AG08395 (cell line): ENCODE measurements at regions not wholly inside any gene's neighbourhood (a gene's known extent, or its start where the extent isn't known, plus 50 kb on each side); places are given as distances from the start of the nearest gene placed in this dataset.

Experiments used
- DNase-seq: peaks from one replicate; pipeline ENCODE4 v3.0.0; 2012; ENCODE audit warnings: mixed read lengths, low spot score

DNA sequence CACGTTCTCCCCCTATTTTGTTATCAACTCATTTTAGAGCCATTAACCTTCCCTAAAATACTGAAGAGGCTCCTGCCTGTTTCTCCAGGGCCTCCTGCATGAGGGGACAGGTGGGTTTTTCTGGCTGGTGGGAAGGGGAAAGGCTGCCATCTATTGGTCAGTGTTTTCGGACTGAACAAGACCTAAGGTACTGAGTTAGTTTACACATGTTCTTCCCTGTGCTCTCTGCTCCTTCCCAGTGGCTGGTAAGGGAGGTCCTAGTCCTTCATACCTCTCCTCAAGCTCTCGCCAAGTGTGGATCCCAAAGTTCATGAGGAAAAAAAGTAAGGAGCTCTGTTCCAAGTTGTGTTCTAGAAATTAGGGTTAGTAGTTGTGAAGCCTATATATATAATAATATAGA is 357.5 kb downstream of the FSCB start:
- no peak for DNase-seq

DNA sequence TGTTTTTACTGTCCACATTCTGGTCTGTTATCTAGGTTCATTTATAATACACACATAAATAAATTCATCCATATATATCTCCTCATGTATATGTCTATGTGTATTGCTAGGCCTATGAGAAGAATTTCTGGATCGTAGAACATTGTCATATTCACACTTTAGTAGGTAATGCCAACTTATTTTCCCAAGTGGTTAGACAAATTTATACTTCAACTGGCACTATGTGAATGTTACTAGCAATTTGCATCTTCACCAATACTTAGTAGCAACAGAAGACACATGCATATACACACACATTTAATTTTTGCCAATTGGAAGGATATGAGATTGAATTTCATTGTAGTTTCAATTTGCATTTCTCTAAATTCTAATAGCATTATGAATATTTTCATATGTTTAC is 365.1 kb downstream of the FSCB start:
- no peak for DNase-seq

DNA sequence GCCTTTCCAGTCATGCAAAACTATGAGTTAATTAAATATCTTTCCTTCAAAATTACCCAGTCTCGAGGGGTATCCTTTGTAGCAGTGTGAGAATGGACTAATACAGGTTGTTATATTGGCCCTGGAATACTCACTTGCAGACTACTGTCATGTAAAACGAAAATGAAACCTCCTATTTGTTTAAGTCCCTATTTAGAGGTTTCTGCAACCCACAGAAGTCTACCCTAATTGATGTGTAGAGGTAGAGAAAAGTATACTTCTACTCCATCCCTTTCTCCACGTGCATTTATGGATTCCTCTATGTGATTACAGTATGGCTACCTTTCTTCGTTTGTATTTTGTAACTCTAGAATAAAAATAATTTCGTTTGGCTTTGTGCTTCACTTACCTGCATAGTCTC is 371.1 kb downstream of the FSCB start:
- DNase-seq = no peak

DNA sequence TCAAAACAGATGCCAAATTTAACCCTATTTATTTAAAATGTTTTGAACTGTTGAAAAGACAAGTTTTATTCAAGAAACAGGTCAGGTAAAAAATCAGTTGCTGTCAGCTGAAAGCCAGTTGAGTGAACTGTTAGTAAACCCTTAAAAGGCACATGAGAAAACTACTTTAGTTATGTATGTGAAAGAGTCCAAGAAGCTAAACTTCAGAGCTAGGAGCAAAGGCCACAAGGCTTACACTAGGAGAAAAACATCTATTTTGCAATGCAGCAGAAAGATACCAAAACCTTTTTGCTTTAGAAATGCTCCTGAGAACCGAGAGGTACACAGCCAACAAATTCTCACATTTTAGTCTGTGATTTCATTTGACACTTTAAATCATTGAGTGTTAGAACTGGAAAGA is 375.2 kb downstream of the FSCB start:
- DNase-seq = no peak

DNA sequence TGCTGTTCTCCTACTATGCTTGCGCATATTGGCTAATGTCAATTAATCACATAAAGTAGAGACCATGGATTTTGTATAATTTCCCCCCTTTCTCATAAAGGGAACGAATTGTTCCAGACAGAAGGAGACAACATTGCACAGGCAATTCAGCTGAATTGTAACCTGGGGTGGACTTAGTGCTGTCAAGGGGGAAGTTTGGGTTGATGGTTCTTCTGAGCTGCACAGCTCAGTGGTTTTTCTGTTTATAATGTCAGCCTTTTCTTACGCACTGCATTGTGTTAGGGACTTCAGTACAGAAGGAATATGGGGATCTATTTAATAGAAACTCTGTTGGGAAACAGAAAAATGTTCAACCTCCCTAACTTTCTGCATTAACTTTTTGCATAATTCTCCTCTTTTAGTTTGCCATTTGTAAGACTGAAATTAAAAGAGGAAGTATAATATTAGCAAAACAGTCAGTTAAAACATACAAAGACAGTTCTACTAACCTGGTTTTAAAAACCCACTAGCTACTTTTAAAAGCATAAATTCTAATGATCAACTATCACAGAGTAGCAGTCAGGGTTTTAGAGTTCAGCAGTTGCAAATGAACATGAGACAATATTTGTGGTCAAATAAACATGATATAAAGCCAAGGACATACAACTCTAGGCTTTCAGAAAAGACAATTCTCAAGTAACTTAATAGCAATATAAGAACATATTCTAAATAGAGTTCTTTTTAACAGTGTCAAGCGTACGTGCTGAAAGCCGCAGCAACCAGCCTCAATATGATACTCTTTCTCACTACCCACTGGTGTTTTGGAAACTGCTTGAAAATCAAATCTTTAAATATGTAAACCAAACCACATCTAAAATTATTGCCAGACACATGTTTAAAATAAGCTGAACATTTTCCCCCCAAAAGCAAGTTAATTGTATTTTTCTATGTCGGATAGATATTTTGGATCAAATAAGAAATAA is 393.0 kb downstream of the FSCB start:
- DNase-seq = no peak

DNA sequence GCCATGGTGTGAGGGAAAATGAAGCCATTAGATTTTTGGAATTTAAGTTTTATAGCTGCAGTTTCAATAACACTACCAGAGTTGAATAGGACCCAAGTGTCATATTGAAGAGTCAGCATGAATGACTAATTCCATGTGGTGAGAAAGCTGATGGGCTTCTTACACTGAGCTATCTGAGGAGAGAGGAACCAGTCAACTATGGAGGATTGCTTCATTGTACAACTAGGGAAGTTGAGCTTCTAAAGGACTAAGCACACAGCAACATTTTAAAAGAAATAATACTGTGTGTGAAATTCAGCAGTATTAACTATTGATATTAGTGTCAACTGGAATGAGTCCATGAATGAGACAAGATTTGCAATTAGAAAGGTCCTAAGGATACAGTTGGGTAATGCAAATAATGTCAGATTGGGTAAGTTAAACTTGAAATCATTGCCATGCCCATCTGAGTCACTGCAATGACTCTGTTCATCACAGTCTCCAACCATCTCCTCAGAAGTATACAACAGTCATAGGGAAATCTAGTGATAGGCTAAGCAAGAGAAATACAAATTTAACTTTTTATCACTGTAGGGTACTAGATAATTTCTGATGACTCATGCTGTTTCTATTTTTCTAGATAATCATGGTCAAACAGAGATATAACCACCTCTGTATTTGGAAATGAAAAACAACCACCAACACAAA is 394.2 kb downstream of the FSCB start:
- DNase-seq = no peak

DNA sequence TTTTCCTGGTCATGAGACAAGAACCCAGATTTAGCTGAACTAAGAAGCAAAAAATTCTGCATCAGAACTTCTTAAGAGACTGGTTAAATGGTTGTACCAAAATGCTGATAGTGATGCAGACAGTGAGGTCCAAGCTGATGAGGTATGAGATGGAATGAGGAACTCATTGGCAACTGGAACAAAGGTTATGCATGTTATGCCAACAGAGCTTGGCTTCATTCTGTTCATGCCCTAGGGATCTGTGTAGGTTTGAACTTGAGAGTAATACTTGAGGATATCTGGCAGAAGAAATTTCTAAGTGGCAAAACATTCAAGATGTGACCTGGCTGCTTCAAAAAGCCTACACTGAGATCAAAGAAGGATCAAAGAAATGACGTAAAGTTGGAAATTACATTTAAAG is 398.0 kb downstream of the FSCB start:
- no peak for DNase-seq

DNA sequence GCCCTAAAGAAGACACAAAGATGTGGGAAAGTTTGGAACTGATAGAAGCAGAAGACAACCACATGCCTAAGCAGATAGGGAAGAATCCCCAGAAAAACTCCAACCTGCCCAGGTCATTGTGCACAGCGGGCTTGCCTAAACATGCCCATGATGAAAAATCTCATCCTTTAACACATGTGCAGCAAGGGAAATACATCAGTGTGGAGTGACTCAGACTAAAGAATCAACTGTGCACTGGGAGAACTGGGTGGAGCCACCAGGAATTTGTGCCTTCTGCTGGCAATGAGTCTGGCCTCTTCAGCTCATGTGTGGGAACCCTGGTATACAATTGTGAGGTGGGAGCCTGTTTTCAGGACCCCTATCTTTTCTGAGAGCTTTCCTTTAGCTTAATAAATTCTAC is 398.5 kb downstream of the FSCB start:
- DNase-seq = no peak

DNA sequence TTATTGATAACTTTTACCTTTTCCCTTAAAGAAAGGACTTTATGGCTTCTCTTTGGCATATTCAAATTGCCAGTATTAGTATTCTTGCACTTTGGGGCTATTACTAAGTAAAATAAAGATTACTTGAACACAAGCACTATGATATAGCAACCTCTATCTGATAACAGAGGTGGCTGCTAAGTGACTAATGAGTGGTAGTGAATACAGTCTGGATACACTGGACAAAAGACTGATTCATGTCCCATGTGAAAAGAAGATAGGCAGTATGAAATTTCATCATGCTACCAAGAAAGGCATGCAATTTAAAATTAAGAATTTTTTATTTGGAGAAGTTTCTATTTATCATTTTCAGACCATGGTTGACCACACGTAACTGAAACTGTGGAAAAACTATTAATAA is 399.9 kb downstream of the FSCB start:
- no peak for DNase-seq

DNA sequence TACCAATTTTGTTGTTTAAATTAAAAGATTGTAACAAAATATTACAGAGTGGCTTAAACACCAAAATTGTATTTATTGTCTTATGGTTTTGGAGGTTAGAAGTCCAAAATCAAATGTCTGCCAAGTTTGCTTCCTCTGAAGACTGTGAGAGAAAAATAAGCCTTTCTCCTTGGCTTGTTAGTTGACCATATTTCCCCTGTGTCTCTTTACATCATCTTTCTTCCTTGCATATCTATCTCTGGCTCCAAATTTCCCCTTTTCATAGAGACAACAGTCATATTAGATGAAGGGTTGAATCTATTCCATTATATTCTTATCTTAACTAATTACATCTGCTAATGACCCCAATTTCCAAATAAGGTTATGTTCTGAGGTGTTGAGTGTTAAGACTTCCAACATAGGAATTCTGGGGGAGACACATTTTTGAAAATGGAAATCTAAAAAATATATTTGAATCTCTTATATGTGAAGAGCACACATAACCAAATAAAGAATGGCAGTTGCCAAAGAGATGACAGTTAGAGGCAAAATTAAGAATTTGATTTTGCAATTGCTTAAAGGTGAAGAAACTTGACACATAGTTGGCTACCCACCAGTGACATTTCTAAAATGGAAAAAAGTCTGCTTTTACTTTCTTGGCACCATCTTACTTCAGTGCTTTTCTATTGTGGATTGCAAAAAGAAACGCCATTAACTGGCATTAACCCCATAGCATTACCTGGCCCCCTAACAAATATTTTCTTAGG is 407.2 kb downstream of the FSCB start:
- no peak for DNase-seq

DNA sequence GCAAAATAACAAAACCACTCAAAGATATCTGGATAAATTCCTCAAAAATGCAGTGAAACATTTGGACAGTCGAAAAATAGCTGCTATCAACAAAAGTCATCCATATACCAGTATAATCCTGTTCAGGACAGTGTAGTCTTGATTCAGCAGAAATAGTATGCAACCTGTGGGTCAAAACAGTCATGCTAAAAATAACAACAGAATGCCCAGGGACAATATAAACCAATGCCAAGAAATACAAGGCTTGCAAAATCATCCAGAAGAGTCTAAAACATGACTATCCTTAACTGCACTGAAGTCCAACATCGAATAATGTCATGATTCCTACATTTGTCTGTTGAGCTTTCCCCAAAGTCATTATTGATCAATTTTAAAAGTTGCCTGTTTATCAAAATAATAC is 425.9 kb downstream of the FSCB start:
- no peak for DNase-seq

DNA sequence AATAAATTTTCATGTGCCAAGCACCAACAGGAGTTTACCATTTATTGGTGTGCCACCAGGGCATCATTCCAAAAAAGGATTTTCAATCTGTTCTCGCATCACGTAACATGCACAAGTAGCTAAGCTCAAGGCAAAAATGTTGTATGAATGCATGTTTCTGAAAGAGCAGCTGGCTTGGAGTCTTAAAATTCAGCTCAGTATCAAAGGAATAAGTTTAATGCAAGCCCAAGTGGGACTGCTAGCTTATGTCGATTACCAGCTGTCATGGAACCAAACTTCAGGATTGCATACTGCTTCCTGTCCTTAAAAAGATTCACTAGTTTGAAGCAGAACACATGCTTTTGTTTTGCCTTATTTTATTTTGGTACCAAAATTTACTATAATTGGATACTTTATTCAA is 437.0 kb downstream of the FSCB start:
- DNase-seq = no peak

DNA sequence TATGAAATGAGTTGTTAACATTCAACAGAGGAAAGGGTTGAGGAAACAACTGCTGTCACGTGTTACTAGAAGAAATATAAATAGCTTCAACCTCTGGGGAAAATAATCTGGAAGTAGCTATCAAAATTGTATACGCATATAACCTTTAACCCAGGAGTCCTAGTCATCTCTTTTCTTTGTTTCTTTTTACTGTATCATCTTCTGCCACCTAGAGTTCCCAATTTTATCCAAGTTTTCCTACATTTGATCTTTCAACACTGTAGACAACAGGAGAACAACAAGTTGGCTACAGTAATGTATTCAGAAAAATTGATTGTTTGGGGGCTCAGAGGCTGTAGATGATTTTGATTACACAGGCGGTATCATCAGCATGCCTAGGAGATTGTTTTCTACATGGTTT is 453.7 kb downstream of the FSCB start:
- no peak for DNase-seq

DNA sequence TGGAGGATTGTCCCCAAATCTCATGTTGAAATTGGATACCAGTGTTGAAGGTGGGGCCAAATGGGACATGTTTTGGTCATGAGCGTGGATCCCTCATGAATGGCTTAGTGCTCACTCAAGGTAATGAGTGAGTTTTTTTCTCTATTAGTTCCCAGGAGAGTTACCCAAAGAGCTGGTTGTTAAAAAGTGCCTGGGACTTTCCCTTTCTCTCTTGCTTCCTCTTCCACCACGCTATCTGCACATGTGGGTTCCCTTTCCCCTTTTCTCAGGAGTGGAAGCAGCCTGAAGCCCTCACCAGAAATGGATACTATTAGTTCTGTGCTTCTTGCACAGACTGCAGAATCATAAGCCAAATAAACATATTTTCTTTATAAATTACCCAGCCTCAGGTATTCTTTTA is 465.4 kb downstream of the FSCB start:
- DNase-seq = no peak

DNA sequence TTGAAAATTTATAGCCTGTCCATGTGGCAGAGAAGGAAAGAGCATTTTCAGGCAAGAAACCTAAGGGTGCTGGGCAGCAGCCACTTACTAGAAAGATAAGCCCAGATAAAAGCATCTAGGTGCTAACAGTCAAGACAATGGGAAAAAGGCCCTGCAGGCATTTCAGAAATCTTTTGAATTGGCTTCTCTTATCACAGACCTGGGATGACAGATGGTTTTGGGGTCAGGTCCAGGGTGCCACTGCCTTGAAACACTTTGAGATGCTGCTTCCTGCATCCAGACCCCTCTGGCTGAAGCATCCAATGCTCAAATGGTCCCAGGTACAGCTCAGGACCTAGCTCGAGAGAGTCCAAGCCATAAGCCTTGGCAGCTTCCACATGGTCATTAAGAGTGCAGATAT is 466.5 kb downstream of the FSCB start:
- DNase-seq = no peak

DNA sequence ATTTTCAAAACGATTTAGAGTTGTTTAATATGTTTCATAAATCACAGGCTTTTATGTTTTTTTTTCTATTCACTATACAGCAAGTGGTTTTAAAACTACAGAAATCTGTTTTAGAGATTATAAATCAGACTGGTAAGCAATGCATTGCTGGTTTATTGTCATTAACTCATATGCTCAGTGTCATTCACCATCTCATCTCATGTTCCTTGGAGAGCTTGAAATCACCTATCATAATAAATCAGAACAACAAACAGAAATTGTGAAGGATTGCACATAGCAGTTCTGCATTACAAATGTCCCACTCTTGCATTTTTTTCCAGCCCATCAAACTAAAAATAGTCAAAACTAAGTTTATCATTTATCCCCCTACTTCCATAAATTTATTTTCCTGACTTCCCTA is 470.8 kb downstream of the FSCB start:
- no peak for DNase-seq

DNA sequence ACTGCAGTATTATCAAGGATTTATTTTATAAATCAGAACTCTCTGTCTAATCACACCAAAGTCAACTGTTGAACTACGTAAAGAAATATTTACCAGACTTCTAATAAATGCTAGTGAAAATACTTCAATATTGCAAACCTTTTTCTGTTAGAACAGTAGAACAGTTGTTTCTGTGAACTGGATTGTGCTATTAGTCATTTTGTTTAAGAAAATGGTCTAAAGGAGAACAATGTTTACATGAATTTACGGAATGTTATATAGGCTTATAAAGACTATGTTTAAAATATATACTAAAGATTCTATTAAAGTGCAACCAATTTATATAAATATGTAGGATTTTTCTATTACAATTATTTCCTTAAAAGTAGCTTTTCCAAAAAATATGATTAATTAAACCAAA is 471.4 kb downstream of the FSCB start:
- no peak for DNase-seq

DNA sequence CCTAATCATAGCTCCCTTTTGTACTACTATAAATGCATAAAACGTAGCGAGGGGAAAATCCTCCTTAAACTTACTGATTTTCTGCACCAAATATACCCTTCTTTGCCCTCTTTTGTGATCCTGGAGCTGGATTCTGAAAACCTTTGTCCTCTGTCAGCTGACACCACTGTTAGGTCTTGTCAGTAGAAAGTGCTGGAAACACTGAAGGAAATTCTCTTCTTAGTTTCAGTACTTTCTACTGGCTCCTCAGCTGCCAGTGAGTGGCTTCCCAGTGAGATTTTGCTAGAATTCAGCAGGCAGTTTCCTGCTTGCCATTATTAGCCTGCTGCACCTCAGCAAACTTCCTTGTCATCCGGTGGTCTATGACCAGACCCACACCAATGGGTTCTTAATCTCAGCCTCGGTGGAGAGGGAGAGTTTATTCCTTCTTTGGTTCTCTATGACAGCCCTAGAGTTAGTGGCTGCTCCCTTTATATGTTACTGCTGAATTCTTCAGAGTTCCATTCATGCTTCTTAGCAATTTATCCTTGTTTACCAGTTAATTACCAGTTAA is 476.2 kb downstream of the FSCB start:
- DNase-seq = no peak

DNA sequence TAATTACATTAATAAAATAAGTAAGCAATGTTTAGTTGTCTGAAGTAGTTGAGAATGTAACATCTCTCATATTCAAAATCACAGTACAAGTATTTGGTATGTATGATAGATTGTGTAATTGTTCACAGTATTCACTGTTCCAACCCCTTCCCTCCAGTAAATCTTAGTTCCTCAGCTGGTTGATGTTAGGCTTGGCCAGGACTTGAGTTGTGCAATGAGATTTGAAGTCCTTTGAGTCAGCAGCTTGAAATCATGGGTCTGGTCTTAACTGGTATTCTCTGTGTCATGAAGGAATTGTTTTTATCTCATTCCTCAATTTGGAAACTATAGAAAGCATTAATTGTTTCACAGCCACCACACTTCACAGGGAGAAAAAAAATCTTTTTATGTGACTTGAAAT is 477.1 kb downstream of the FSCB start:
- DNase-seq = no peak

DNA sequence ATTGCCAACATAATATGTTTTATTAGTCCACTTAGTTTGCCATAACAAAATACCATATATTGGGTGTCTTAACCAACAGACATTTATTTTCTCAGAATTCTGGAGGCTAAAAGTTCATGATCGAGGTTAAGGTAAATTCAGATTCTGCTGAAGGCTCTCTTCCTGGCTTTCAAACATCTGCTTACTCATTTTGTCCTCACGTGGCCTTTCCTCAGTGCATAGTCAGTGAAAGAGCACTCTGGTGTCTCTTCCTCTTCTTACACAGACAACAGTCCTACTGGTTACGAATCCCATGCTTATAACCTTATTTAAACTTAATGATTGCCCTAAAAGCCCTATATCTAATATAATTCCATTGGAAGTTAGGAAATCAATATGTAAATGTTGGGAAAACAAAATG is 479.7 kb downstream of the FSCB start:
- DNase-seq = no peak

DNA sequence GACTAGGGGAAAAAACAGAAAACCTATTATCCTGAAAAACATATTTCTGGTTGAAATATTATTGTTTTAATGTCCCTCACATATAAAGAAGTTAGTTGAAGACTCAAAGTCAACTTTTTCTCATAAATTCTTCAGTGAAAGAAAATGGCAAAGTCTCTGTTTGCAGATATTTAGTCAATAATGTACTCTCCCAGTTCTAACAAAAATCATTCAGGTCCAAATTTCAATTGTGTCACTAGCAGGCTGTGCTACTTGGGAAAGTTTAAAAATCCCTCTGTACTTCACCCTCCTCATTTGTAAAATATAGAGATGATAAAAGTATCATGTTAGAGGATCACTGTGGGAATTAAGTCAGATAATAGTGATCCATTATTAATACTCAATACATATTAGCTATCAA is 496.5 kb downstream of the FSCB start:
- no peak for DNase-seq

DNA sequence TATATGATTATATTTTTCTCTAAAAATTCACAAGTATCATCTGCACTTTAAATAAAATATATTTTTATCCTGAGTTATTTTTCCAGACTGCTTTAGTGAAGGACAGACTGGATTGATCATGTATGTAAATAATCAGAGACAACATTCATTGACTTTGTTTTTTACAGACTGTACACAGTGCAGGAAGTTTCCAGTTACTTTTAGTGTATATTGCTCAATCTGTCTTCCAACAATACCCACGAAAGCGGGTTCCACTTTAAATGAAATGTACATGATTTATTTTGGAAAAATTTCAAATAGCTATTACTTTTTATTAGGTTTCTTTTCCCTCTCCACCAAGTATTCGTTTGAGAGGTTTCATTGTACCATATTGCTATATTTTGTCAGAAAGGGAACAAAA is 497.0 kb downstream of the FSCB start:
- DNase-seq = no peak

DNA sequence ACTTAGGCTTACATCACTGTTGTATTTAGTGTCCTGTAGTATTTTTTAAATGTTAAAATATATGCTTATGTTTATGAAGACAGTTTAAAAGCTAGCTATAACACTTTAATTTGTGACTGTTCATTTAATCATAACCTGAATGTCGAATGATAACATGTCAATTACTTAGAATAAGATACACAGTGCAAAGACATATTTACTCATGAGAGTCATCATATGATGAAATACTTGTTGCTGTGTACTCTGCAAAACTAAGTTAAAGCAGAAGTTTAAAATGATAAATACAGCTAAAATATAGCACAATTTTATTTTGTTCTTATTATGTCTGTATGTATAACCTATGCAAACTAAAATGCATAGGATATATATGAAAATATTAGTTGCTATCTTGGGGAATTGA is 497.4 kb downstream of the FSCB start:
- no peak for DNase-seq
